SK-N-SH treated with all-trans-retinoic acid at 6 μM for 48 hours (cell line): ENCODE measurements at regions not wholly inside any gene's neighbourhood (a gene's known extent, or its start where the extent isn't known, plus 50 kb on each side); places are given as distances from the start of the nearest gene placed in this dataset.

Experiments used
- ATAC-seq: fragments of 200-7000 bp; cut with Tn5 transposase; 3 replicates; pipeline ENCODE4 v1.9.1; 2020; ENCODE audit warnings: mild to moderate bottlenecking, moderate library complexity
- ARNTL ChIP-seq: fragments of 450-650 bp; formaldehyde crosslinking; IDR thresholded peaks from 2 replicates; pipeline ENCODE4 v1.5.0; 2020; ENCODE audit warnings: low read depth, mild to moderate bottlenecking, moderate library complexity, borderline replicate concordance
- BACH2 ChIP-seq: fragments of 250-450 bp; sonication (Bioruptor Pico); IDR thresholded peaks from 2 replicates; pipeline ENCODE4 v1.9.0; 2021; ENCODE audit warnings: mild to moderate bottlenecking, borderline replicate concordance
- ESRRG ChIP-seq: fragments of 250-450 bp; sonication (Bioruptor Pico); IDR thresholded peaks from 2 replicates; pipeline ENCODE4 v1.6.1; 2021; ENCODE audit warnings: mild to moderate bottlenecking
- GLIS3 ChIP-seq: fragments of 250-450 bp; sonication (Bioruptor Pico); IDR thresholded peaks from 2 replicates; pipeline ENCODE4 v1.5.0; 2020; ENCODE audit warnings: mild to moderate bottlenecking, moderate library complexity
- ISL1 ChIP-seq: fragments of 250-450 bp; sonication (Bioruptor Pico); IDR thresholded peaks from 2 replicates; pipeline ENCODE4 v2.1.2; 2022; ENCODE audit warnings: mild to moderate bottlenecking, moderate library complexity
- OSR1 ChIP-seq: fragments of 250-450 bp; sonication (Bioruptor Pico); IDR thresholded peaks from 2 replicates; pipeline ENCODE4 v1.8.0; 2022; ENCODE audit warnings: moderate library complexity, mild to moderate bottlenecking, inconsistent platforms
- PPARA ChIP-seq: fragments of 250-450 bp; sonication (Bioruptor Pico); IDR thresholded peaks from 2 replicates; pipeline ENCODE4 v1.5.0; 2020; ENCODE audit warnings: mild to moderate bottlenecking, borderline replicate concordance
- RARB ChIP-seq: fragments of 250-450 bp; sonication (Bioruptor Pico); IDR thresholded peaks from 2 replicates; pipeline ENCODE4 v1.8.0; 2021; ENCODE audit warnings: mild to moderate bottlenecking, moderate library complexity
- TCF4 ChIP-seq: fragments of 250-450 bp; sonication (Bioruptor Pico); IDR thresholded peaks from 2 replicates; pipeline ENCODE4 v1.8.0; 2021; ENCODE audit warnings: mild to moderate bottlenecking, moderate library complexity, borderline replicate concordance
- TOX ChIP-seq: fragments of 250-450 bp; sonication (Bioruptor Pico); IDR thresholded peaks from 2 replicates; pipeline ENCODE4 v1.8.0; 2021; ENCODE audit warnings: mild to moderate bottlenecking, moderate library complexity, borderline replicate concordance
- ZC3H10 ChIP-seq: fragments of 250-450 bp; sonication (Bioruptor Pico); IDR thresholded peaks from 2 replicates; pipeline ENCODE4 v1.5.1; 2021; ENCODE audit warnings: mild to moderate bottlenecking, moderate library complexity
- ZFP3 ChIP-seq: fragments of 250-450 bp; sonication (Bioruptor Pico); IDR thresholded peaks from 2 replicates; pipeline ENCODE4 v1.5.0; 2020; ENCODE audit warnings: mild to moderate bottlenecking, moderate library complexity
- ZFP30 ChIP-seq: fragments of 450-650 bp; formaldehyde crosslinking; IDR thresholded peaks from 2 replicates; pipeline ENCODE4 v1.5.0; 2022; ENCODE audit warnings: mild to moderate bottlenecking, moderate library complexity
- ZNF565 ChIP-seq: fragments of 450-650 bp; formaldehyde crosslinking; conservative IDR thresholded peaks from 2 replicates; pipeline ENCODE4 v1.5.0; 2020; ENCODE audit warnings: low read depth, mild to moderate bottlenecking, moderate library complexity
- ZNF70 ChIP-seq: fragments of 450-650 bp; formaldehyde crosslinking; IDR thresholded peaks from 2 replicates; pipeline ENCODE4 v1.5.0; 2020; ENCODE audit warnings: mild to moderate bottlenecking, moderate library complexity
- ZNF8 ChIP-seq: fragments of 450-650 bp; formaldehyde crosslinking; IDR thresholded peaks from 2 replicates; pipeline ENCODE4 v1.5.0; 2020; ENCODE audit warnings: mild to moderate bottlenecking, moderate library complexity
- TF ChIP-seq, protein P1 (sequence below): fragments of 250-450 bp; sonication (Bioruptor Pico); IDR thresholded peaks from 2 replicates; pipeline ENCODE4 v1.8.0; 2021; ENCODE audit warnings: low read depth, mild to moderate bottlenecking, moderate library complexity, borderline replicate concordance
- TF ChIP-seq, protein P2 (sequence below): fragments of 250-450 bp; sonication (Bioruptor Pico); IDR thresholded peaks from 2 replicates; pipeline ENCODE4 v1.5.1; 2021; ENCODE audit warnings: mild to moderate bottlenecking, moderate library complexity
- TF ChIP-seq, protein P3 (sequence below): fragments of 250-450 bp; sonication (Bioruptor Pico); IDR thresholded peaks from 2 replicates; pipeline ENCODE4 v1.8.0; 2020; ENCODE audit warnings: mild to moderate bottlenecking, moderate library complexity, borderline replicate concordance
- TF ChIP-seq, protein P4 (sequence below): fragments of 250-450 bp; sonication (Bioruptor Pico); IDR thresholded peaks from 2 replicates; pipeline ENCODE4 v1.5.0; 2020; ENCODE audit warnings: mild to moderate bottlenecking, moderate library complexity

DNA sequence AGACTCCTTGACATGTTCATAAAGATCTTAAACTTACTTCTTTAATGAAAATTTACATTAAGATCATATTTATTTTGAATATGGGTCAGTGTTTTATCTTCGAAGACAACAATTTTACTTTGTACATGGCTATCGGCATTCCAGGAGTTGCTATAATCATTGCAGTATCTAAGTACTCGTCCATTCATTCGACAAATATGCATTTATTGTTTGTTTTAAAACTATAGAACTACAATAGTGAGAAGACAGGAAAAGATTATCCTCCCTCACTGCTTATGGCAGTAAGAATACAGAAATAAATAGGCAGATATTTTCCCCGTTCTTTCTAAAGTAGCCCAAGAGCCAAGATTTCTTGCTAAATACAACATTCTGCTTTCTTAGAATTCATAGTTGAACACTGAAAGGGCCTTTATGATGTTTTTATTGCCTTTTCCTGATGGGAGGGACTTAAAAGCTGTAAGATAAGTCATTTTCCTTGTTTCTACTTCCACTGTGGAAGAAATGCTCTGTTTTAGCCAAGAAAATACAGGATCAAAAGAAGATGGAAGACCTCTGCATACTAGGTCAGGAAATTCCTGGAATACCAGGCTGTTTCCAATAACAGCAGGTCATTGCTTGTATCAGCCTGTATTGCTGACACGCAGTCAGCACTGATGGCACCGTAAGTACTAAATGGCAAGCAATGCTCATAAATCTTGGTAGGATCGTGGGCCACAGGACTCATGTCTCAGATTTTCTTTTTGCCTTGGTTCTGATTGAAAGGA is 521.0 kb upstream of the ATP2B1 start (continued):
- TF ChIP-seq, protein P1, sequence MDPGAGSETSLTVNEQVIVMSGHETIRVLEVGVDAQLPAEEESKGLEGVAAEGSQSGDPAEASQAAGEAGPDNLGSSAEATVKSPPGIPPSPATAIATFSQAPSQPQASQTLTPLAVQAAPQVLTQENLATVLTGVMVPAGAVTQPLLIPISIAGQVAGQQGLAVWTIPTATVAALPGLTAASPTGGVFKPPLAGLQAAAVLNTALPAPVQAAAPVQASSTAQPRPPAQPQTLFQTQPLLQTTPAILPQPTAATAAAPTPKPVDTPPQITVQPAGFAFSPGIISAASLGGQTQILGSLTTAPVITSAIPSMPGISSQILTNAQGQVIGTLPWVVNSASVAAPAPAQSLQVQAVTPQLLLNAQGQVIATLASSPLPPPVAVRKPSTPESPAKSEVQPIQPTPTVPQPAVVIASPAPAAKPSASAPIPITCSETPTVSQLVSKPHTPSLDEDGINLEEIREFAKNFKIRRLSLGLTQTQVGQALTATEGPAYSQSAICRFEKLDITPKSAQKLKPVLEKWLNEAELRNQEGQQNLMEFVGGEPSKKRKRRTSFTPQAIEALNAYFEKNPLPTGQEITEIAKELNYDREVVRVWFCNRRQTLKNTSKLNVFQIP (CRISPR knock-in tag), result no peak

DNA sequence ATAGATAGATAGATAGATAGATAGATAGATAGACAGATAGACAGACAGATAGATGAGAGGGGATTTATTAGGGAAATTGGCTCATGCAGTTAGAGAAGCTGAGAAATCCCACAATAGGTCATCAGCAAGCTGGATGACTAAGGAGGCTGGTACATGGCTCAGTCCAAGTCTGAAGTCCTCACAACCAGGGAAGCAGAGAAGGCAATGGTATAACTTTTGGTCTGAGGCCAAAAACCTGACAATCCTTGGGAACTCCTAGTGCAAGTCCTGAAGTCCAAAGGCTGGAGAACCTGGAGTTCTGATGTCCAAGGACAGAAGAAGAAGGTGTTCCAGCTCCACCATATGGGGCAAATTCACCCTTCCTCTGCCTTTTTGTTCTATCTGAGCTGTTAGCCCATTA is 517.6 kb upstream of the ATP2B1 start:
- TF ChIP-seq, protein P2, sequence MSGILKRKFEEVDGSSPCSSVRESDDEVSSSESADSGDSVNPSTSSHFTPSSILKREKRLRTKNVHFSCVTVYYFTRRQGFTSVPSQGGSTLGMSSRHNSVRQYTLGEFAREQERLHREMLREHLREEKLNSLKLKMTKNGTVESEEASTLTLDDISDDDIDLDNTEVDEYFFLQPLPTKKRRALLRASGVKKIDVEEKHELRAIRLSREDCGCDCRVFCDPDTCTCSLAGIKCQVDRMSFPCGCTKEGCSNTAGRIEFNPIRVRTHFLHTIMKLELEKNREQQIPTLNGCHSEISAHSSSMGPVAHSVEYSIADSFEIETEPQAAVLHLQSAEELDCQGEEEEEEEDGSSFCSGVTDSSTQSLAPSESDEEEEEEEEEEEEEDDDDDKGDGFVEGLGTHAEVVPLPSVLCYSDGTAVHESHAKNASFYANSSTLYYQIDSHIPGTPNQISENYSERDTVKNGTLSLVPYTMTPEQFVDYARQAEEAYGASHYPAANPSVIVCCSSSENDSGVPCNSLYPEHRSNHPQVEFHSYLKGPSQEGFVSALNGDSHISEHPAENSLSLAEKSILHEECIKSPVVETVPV (CRISPR knock-in tag), result no peak
- TF ChIP-seq ZNF8 (CRISPR knock-in tag) (no peak), OSR1 (CRISPR knock-in tag) (no peak), PPARA (no peak), ZFP30 (no peak), ESRRG (CRISPR knock-in tag) (no peak), ZC3H10 (CRISPR knock-in tag) (no peak), ZFP3 (CRISPR knock-in tag) (no peak), TOX (CRISPR knock-in tag) (no peak), TCF4 (no peak), ARNTL (CRISPR knock-in tag) (no peak)
- TF ChIP-seq, protein P3, sequence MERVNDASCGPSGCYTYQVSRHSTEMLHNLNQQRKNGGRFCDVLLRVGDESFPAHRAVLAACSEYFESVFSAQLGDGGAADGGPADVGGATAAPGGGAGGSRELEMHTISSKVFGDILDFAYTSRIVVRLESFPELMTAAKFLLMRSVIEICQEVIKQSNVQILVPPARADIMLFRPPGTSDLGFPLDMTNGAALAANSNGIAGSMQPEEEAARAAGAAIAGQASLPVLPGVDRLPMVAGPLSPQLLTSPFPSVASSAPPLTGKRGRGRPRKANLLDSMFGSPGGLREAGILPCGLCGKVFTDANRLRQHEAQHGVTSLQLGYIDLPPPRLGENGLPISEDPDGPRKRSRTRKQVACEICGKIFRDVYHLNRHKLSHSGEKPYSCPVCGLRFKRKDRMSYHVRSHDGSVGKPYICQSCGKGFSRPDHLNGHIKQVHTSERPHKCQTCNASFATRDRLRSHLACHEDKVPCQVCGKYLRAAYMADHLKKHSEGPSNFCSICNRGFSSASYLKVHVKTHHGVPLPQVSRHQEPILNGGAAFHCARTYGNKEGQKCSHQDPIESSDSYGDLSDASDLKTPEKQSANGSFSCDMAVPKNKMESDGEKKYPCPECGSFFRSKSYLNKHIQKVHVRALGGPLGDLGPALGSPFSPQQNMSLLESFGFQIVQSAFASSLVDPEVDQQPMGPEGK (CRISPR knock-in tag), result no peak
- no peak for ATAC-seq

DNA sequence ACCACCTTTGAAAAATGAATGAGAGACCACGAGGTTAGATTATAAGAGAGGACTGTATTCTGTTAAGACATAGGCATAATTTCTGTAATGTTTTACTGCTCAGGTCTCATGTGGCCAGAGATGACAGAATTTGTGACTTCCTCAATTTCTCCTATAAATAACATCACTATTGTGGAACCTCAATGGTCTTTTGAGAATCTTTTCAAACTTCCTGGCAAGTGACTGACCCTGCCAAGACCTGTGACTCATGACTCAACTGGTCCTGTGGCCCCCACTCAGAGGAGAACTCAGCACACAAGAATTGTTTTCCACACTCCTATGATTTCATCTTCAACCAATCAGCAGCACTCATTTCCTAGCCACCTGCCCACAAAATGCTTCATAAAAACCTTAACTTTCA is 508.2 kb upstream of the ATP2B1 start:
- no peak for ATAC-seq
- no peak for TF ChIP-seq RARB (CRISPR knock-in tag)
- no peak for TF ChIP-seq ZNF8 (CRISPR knock-in tag)
- TF ChIP-seq, protein P4, sequence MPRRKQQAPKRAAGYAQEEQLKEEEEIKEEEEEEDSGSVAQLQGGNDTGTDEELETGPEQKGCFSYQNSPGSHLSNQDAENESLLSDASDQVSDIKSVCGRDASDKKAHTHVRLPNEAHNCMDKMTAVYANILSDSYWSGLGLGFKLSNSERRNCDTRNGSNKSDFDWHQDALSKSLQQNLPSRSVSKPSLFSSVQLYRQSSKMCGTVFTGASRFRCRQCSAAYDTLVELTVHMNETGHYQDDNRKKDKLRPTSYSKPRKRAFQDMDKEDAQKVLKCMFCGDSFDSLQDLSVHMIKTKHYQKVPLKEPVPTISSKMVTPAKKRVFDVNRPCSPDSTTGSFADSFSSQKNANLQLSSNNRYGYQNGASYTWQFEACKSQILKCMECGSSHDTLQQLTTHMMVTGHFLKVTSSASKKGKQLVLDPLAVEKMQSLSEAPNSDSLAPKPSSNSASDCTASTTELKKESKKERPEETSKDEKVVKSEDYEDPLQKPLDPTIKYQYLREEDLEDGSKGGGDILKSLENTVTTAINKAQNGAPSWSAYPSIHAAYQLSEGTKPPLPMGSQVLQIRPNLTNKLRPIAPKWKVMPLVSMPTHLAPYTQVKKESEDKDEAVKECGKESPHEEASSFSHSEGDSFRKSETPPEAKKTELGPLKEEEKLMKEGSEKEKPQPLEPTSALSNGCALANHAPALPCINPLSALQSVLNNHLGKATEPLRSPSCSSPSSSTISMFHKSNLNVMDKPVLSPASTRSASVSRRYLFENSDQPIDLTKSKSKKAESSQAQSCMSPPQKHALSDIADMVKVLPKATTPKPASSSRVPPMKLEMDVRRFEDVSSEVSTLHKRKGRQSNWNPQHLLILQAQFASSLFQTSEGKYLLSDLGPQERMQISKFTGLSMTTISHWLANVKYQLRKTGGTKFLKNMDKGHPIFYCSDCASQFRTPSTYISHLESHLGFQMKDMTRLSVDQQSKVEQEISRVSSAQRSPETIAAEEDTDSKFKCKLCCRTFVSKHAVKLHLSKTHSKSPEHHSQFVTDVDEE, result no peak
- TF ChIP-seq, protein P1 (CRISPR knock-in tag), result no peak
- no peak for TF ChIP-seq OSR1 (CRISPR knock-in tag)
- no peak for TF ChIP-seq BACH2 (CRISPR knock-in tag)
- TF ChIP-seq ZC3H10 (CRISPR knock-in tag), result no peak
- TF ChIP-seq ZNF565 (CRISPR knock-in tag), result no peak
- no peak for TF ChIP-seq ARNTL (CRISPR knock-in tag)

DNA sequence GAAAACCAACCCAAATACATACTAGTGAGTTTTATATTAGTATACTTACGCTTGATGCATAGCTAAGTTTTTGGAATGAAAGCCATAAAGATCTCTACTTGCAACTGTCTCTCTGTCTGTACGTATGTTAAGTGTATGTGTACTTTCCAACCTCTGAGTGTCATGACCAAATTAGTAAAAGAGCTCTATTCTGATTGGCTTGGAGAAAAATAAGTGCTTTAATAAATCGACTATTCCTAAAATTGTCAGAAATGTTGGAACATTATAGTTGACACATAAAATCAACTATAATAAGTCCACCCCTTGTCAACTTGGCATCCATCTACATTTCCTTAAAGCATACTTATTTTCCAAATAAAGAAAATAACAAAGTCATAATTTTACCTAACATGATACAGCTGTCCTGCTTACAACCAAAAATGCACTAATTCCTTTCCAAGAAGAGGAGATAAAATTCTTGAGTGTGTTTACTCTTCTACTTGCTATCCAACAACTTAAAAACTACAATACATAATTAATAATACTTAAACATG is 507.4 kb upstream of the ATP2B1 start:
- no peak for TF ChIP-seq ZC3H10 (CRISPR knock-in tag)
- no peak for TF ChIP-seq TCF4
- no peak for TF ChIP-seq OSR1 (CRISPR knock-in tag)
- TF ChIP-seq GLIS3 (CRISPR knock-in tag), result no peak
- TF ChIP-seq, protein P2 (CRISPR knock-in tag), result no peak
- TF ChIP-seq ARNTL (CRISPR knock-in tag), result no peak
- no peak for TF ChIP-seq ZNF70
- no peak for TF ChIP-seq ZFP30
- TF ChIP-seq, protein P3 (CRISPR knock-in tag), result no peak
- no peak for TF ChIP-seq PPARA
- TF ChIP-seq ISL1, result no peak
- TF ChIP-seq, all 23 proteins: peak for 0

More for the DNA sequence above, 507.4 kb upstream of the ATP2B1 start:
- ATAC-seq, result no peak
